Left renal pelvis (tissue), 4 donors: ENCODE measurements at regions not wholly inside any gene's neighbourhood (a gene's known extent, or its start where the extent isn't known, plus 50 kb on each side); places are given as distances from the start of the nearest gene placed in this dataset.
"Not testable (repeated sequence)": the region's sequence is repeated elsewhere in the genome, so short reads cannot be mapped to it uniquely, and the experiment has no call there.

Source experiments
- DNase-seq, 4 donors: peaks; one replicate each; pipeline ENCODE4 v3.0.0-alpha.2; 2013; ENCODE audit warnings: low read depth in 4 of 4, low spot score in 3 of 4

DNA sequence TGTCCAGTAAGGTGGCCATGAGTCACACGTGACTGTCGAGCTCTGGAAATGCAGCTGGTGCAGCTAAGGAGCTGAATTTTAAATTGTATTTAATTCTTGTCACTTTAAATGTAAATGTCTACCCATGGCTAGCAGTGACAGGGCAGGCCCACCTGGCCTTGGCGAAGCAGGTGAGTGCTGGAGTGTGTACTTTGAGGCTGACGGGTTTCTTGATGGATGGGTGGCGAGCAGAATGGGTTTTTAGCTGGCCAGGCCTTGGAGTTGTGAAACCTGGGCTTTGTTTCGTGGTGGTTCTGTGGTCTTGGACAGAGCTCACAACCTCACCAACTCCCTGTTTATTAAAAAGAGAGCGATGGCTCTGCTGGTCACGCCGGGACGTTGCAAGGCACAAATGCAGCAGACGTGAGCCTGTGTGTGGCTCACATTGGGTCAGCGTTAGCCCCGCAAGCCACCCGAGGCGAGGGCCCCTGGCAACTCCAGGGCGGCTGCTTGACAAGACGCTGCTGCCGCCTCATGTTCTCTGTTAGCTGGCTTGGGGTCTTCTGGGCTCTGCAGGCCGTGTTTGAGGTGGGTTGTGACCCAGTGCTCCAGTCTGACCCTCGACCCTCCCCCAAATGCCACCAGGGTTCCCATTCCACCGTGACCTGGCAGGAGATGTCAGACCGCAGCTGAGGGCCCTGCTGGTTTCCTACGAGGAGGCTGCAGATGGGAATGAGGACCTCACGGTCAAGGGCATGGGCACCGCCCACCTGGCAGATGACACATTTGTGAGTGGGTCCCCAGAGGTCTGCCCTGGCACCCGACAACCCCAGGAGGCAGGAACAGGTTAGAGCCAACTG lies 184.1 kb upstream of the ZNF469 start:
- not testable (repeated sequence) for DNase-seq

DNA sequence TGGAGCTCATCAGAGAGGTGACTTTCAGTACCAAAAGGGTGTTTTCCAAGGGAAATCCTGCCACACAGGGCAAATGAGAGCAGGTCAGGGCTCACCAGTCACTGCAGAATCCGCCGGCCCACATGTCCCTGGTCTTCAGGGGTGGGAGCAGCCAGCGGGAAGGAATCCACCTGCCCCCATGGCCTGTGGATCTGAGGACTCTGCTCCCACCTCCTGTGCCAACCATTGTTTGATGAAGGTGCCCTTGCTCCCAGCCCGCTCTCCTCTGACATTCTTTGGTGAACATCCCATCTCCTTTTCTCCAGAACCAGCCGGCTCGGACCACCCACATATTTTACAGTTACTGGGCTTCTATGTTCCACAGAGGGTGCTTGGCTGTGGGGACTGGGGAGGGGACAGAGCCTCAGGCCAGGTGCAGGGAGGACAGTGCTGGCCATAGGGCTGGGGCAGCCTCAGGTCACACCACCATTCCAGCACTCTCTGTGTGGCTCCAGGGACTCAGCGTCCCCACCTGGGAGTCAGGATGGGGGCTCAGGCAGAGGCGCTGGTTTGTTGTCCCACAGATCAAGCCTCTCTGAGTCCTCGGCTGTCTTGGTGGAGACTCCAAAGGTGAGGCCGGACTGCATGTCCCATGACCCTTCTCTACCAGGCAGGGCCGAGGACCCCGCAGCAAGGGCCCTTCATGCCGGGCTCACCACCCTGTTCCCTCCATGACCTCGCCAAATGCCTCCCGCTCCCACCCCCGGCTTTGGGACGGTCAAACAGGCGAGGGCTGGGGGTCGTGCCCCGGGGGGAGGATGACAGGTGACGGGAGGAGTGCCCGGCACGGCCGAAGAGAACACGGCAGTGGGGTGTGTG lies 183.2 kb upstream of the ZNF469 start:
- DNase-seq, result not testable (repeated sequence)

DNA sequence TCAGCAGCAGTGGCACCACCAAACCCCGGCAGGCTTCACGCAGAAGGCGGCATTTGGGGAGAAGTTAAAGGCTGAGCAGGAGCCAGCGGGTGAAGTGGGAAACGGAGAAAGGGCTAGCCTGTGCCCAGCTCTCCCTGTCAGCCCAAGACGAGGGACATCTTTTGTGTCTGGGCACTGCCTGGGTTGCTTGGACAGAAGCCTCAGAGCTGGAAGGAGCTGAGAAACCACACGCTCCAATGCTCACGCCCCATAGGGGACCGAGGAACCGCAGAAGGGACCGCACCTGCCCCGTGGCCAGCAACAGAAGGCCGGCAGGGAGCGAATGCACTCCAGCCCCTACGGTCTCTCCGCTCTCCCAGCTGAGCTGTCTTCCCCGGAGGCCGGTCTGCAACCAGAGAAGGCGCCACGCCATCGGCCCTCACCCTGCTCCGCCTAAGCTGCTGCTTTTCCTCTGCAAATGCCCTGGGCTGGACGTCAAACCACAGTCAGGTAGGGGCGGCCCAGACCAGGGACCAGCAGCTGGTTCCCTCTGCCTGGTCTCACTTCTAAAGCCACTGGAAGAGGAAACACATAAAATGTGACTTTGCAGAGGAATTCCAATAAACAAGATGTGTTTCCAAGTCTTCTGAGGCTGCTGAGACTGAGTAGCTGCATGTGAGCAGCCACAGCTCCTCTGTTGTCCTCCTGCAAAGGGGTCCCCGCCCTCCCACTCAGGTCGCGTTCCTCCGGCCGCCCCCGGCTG lies 182.4 kb upstream of the ZNF469 start:
- DNase-seq, result not testable (repeated sequence)

DNA sequence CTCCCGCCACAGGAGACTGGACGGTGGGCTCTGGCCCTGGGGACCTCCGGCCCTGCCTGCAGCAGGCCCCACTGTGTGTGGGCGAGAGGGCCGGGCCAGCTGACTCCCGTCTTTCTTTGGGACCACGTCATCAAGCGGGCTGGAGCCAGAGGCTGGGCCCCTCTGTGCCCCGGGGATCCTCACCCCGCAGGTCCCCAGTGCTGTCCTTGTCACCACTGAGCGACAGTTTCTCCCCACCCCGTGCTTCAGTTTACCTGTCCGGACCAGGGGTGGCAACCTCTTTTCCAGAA lies 181.9 kb upstream of the ZNF469 start:
- DNase-seq, result no peak

DNA sequence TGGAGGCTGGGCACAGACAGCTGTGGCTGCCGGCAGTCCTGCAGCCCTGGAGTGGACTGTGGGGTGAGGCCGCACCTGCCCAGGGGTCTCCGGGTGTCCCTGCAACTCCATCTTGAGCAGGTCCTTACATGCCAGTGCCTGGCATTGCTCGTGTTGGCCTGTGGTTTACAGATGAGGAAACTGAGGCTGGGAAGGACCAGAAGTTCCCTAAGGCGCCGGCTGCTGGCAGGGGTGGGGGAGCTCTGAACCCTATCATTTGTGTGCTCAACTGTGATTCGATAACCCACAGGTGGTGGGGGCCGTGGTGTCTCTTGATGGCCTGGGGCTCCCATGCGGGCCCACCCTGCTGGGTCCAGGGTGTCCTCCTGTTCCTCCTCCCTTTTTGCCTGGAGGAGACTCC lies 181.1 kb upstream of the ZNF469 start:
- not testable (repeated sequence) for DNase-seq

- DNase-seq, result no peak
Observed at GRCh38 chr16:88202207-88202745, 180.5 kb upstream of the ZNF469 start.

- DNase-seq, result not testable (repeated sequence)
Observed at GRCh38 chr16:88202856-88203681, 179.7 kb upstream of the ZNF469 start.

DNA sequence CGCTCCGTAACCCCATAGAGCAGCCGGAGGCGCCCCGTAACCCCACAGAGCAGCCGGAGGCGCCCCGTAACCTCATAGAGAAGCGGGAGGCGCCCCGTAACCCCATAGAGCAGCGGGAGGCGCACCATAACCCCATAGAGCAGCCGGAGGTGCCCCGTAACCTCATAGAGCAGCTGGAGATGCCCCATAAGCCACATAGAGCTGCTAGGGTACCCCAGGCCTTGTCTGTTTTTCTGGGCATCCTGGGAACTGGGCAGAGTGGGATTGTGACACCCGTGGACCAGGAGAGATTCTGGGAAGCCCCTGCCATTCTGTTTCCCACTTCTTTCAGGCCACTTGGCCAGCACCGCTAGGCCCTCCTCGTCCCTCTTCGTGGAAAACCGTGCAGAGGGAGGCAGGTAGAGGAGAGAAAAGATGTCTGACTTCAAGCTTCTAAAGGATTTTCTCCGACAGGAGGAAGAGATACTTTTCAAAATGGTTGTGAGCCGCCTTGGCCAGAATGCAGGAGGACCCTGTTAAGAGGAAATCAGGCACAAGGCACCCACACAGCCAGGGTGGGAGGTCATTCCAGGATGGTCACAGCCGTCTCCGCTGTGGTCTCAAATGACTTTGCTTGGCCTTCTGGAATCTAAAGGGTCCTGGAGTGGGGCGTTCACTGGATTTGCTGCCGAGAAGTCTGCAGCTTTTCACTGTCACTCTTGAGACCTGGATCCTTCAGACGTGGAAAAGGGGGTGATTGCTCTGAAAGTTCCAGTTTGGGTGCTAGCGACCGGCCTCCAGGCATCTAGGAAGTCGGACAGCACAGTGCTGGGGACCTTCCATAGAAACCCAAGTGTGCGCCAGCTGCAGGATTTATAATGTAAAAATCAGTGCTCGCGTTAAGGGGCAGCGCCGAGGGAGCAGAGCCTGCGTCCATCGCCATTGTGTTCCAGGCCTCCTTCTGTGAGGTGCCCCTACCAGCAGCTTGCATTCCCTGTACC lies 178.3 kb upstream of the ZNF469 start:
- DNase-seq, result not testable (repeated sequence)

DNA sequence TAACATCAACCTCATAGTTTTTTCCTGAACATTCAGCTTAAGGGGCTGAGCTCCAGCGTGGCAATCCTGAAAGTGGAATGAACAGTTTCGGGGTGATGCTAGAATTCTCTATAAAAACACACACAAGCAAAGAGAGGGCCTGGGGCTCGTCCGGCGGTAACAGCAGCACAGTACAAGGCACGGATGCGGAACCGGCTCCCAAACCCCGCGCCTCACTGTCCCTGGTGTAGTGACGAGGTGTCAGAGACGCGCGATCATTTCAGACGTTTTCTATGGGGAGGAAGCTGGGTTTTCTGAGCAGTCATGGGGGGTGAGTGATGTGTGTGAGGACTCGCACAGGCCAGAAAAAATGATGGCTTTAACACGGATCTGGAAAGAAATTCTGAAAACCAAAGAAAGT lies 177.3 kb upstream of the ZNF469 start:
- not testable (repeated sequence) for DNase-seq

DNA sequence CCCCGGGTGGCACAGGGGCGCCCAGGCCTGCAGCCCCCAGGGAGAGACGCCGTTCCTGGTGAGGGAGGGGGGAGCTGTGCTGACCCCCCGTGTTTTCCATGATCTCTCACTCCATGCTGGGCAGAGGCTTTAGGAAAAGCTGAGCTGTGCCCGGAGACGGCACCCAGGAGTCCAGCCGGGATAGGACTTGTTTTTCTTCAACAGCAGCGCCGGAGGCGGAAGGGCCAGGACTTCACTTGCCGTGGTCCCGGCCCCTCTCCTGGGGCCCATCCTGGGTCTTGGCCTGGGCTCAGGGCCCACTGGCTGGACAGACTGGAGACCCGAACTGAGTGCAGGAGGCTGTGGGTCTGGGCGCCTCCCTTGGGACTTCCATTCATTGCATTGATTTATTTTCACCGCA lies 176.8 kb upstream of the ZNF469 start:
- not testable (repeated sequence) for DNase-seq

DNA sequence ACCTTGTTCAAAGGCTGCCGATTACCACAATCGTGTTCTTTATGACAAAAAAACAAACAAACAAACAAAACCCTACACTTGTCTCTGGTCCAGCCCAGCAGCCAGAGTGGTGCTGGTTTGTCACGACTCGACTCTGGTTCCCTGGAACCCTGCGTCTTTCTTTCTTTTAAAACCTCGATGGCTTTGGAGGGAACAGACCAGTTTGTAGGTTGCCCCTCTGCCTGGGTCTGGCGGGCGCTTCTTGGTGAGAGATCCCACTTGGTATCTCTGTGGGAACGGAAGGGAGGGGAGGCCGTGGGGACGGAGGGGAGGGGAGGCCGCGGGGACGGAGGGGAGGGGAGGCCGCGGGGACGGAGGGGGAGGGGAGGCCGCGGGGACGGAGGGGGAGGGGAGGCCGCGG lies 176.2 kb upstream of the ZNF469 start:
- DNase-seq, result not testable (repeated sequence)

DNA sequence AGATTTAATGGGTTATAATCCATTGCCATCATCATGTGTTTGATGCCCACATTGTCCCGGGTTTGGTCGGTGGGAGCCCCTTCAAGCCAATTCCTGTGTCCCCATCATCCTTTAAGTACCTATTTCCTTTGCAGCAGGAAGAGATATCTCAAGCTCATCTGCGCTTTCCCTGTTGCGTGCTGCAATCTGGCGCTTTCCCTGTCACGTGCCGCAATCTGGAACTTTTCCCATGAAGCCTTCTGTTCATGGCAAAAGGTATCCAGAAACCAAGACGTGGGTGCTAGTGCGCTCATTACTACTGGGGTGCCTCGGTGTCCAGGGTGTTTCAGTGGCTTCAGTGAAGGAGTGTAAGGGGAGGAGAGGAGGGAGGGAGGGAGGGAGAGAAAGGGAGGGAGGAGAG lies 174.6 kb upstream of the ZNF469 start:
- no peak for DNase-seq

DNA sequence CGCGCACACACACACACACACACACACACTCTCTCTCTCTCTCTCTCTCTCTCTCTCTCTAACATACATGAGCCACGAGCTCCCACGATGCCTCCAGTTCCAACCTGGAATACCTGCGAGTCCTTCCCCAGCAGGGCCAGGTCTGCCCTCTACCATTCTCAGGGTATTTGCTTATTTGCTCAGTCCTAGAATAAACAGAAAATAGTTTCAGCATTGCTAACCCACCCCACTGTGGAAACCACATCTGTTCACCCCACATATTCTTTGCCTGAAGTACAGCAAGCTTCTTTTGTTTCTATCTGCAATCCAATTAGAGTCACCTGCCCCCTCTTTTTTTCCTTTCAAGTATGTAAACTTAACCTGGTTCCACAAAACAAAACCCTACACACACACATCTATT lies 174.0 kb upstream of the ZNF469 start:
- DNase-seq, result not testable (repeated sequence)

- DNase-seq, result not testable (repeated sequence)
Observed at GRCh38 chr16:88209579-88209978, 173.2 kb upstream of the ZNF469 start.

GRCh38 chr16:88213937-88214336 lies 168.8 kb upstream of the ZNF469 start:
- DNase-seq, result not testable (repeated sequence)

- not testable (repeated sequence) for DNase-seq
Observed at GRCh38 chr16:88221001-88221761, 161.6 kb upstream of the ZNF469 start.

DNA sequence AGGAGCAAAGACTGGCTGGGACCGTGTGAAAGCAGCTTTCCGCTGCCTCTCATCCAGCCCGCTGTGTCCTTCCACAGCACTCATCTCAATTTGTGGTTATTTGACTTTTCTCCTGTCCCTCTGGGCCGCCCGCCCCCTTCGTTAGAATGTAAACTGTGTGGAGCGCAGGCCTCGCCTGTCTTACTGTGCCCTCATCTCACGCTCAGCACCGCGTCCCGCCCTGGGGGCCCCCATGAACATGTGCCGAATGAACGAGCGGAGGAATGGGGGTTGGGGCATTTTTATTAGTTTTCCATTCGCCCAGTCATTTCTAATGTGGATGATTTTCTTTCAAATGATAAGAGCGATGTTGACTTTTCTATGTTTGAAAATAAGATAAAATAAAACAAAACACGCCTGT lies 159.1 kb upstream of the ZNF469 start:
- DNase-seq, result not testable (repeated sequence)
